Endothelial cell of umbilical vein (primary cell): ENCODE measurements at regions not wholly inside any gene's neighbourhood (a gene's known extent, or its start where the extent isn't known, plus 50 kb on each side); places are given as distances from the start of the nearest gene placed in this dataset.

Source experiments
- BruUV-seq: library from RNA; stranded (reverse); fragments of 400-500 nt; replicated peaks from 2 replicates; lab custom pipeline; 2021; lab: Mats Ljungman, UMichigan
- CTCF ChIA-PET: fragments of 300-600, 350-600 bp; sonication (Branson Sonifier 250); formaldehyde crosslinking; loops from one replicate; lab custom pipeline; 2021; ENCODE audit warnings: antibody characterized with exemption, inconsistent platforms; lab: Charles Lee
- POLR2A ChIA-PET: fragments of 300-600, 350-600 bp; sonication (Branson Sonifier 250); formaldehyde crosslinking; loops from one replicate; lab custom pipeline; 2021; ENCODE audit warnings: antibody characterized with exemption, inconsistent platforms; lab: Charles Lee
- DNase-seq: peaks from one replicate; pipeline ENCODE4 v3.0.0-alpha.2; 2011; ENCODE audit warnings: low read depth, low spot score
- FAIRE-seq: peaks from 2 replicates; lab custom pipeline; 2011; peaks lifted over from hg19 to GRCh38; lab: Jason Lieb, UNC
- H2AFZ ChIP-seq: 2 replicates; pipeline ENCODE4 v1.6.0; 2012; ENCODE audit warnings: low read depth, low read length, control low read depth, inconsistent platforms
- H3K27ac ChIP-seq: 2 replicates; pipeline ENCODE4 v1.5.1; 2011; ENCODE audit warnings: low read depth, mild to moderate bottlenecking, control low read depth, low read length, moderate library complexity; ENCODE audit not compliant: insufficient read depth
- H3K27me3 ChIP-seq, 2 experiments: 2 replicates each; pipeline versions ENCODE4 v1.6.0 to v1.6.1; 2011; ENCODE audit warnings: low read length in 2 of 2, mixed read lengths in 1 of 2; ENCODE audit not compliant: control insufficient read depth in 2 of 2, insufficient read depth in 2 of 2
- H3K36me3 ChIP-seq, 2 experiments: 2 replicates in 1 of 2; 3 replicates in 1 of 2; pipeline ENCODE4 v1.5.1; 2011; ENCODE audit warnings: low read length in 2 of 2, mild to moderate bottlenecking in 1 of 2, moderate library complexity in 1 of 2; ENCODE audit not compliant: control insufficient read depth in 2 of 2, insufficient read depth in 2 of 2; ENCODE audit errors: extremely low read depth in 1 of 2
- H3K4me1 ChIP-seq: 3 replicates; pipeline ENCODE4 v1.5.1; 2011; ENCODE audit warnings: mild to moderate bottlenecking, low read length; ENCODE audit not compliant: control insufficient read depth, insufficient read depth; ENCODE audit errors: extremely low read depth
- H3K4me2 ChIP-seq: 2 replicates; pipeline ENCODE4 v1.6.1; 2011; ENCODE audit warnings: low read length, control low read depth, mixed read lengths; ENCODE audit not compliant: insufficient read depth
- H3K4me3 ChIP-seq, 3 experiments: fragments of 200-600 bp in 1 of 3; sonication (generic), shearing (Covaris generic) in 1 of 3; replicated peaks in 1 of 3; 2 replicates each; pipeline ENCODE4 v1.5.1; 2011 to 2016; ENCODE audit warnings: control low read depth in 3 of 3, low read length in 3 of 3, mild to moderate bottlenecking in 2 of 3, inconsistent platforms in 1 of 3, low read depth in 1 of 3, moderate library complexity in 1 of 3; ENCODE audit not compliant: insufficient read depth in 1 of 3
- H3K79me2 ChIP-seq: 2 replicates; pipeline ENCODE4 v1.6.0; 2012; ENCODE audit warnings: low read length, inconsistent platforms; ENCODE audit not compliant: control insufficient read depth, insufficient read depth
- H3K9ac ChIP-seq: replicated peaks from 2 replicates; pipeline ENCODE3; 2011; ENCODE audit warnings: low read length, control low read depth; ENCODE audit not compliant: insufficient read depth; ENCODE audit errors: extremely low read depth
- H3K9me1 ChIP-seq: replicated peaks from 3 replicates; pipeline ENCODE4 v1.6.0; 2011; ENCODE audit warnings: mild to moderate bottlenecking, low read length; ENCODE audit not compliant: control insufficient read depth, insufficient read depth; ENCODE audit errors: extremely low read depth
- H3K9me3 ChIP-seq: replicated peaks from 2 replicates; pipeline ENCODE4 v1.5.1; 2012; ENCODE audit warnings: low read length, inconsistent platforms; ENCODE audit not compliant: control insufficient read depth, insufficient read depth
- H4K20me1 ChIP-seq: replicated peaks from 2 replicates; pipeline ENCODE3; 2011; ENCODE audit warnings: mild to moderate bottlenecking, low read length; ENCODE audit not compliant: control insufficient read depth, insufficient read depth; ENCODE audit errors: extremely low read depth
- CTCF ChIP-seq, 2 donors: IDR thresholded peaks; 1 replicate in 1 of 2; 2 replicates in 1 of 2; pipeline ENCODE4 v1.5.1; 2011; ENCODE audit warnings: low read length in 2 of 2, mild to moderate bottlenecking in 2 of 2, moderate library complexity in 2 of 2, control low read depth in 1 of 2, inconsistent platforms in 1 of 2, low read depth in 1 of 2; ENCODE audit not compliant: insufficient read depth in 1 of 2; ENCODE audit errors: extremely low read depth in 1 of 2
- EZH2 ChIP-seq: IDR thresholded peaks from 2 replicates; pipeline ENCODE4 v1.6.1; 2012; ENCODE audit warnings: borderline replicate concordance, low read depth, mild to moderate bottlenecking, moderate library complexity, low read length, inconsistent platforms; ENCODE audit not compliant: severe bottlenecking
- FOS ChIP-seq: IDR thresholded peaks from 2 replicates; pipeline ENCODE4 v1.6.1; 2011; ENCODE audit warnings: mild to moderate bottlenecking, low read length, moderate library complexity, borderline replicate concordance; ENCODE audit not compliant: insufficient read depth
- GATA2 ChIP-seq: IDR thresholded peaks from 2 replicates; pipeline ENCODE4 v1.7.0; 2011; ENCODE audit warnings: low read depth, mild to moderate bottlenecking, moderate library complexity, mixed read lengths, low read length; ENCODE audit not compliant: insufficient read length, insufficient read depth
- JUN ChIP-seq: IDR thresholded peaks from 2 replicates; pipeline ENCODE4 v1.6.1; 2011; ENCODE audit warnings: borderline replicate concordance, low read depth; ENCODE audit not compliant: insufficient read length, insufficient read depth
- MAX ChIP-seq: IDR thresholded peaks from 2 replicates; pipeline ENCODE4 v1.6.1; 2011; ENCODE audit not compliant: insufficient read depth, insufficient read length
- MYC ChIP-seq: IDR thresholded peaks from one replicate; pipeline ENCODE4 v1.6.1; 2011; ENCODE audit warnings: mild to moderate bottlenecking, low read depth, low read length
- POLR2A ChIP-seq: IDR thresholded peaks from 2 replicates; pipeline ENCODE4 v1.6.1; 2012; ENCODE audit warnings: low read depth, mild to moderate bottlenecking, control low read depth, low read length
- POLR2AphosphoS5 ChIP-seq: IDR thresholded peaks from 2 replicates; pipeline ENCODE4 v1.6.1; 2012; ENCODE audit warnings: low read depth, mild to moderate bottlenecking, control low read depth, low read length, moderate library complexity; ENCODE audit not compliant: insufficient read depth
- dilution Hi-C: fragments of 300-500 bp; cut with MboI; formaldehyde crosslinking; loops from one replicate; pipeline ENCODE4 v1.15.0; 2019; ENCODE audit warnings: low sequenced_read_pairs; ENCODE audit not compliant: extremely low pct_ligation_motif_present
- intact Hi-C: fragments of 100-400 bp; cut with micrococcal nuclease; formaldehyde crosslinking; loops from one replicate; pipeline ENCODE4 v1.10.0; 2022

GRCh38 chr10:84824525-84824924 is 496.1 kb downstream of the CCSER2 start:
- no peaks in the 10 kb centered on the region for H3K27me3 ChIP-seq
- no peak for TF ChIP-seq POLR2A
- TF ChIP-seq GATA2: no peak
- TF ChIP-seq JUN: no peak
- TF ChIP-seq EZH2: no peak
- TF ChIP-seq CTCF (IDR thresholded peaks at IDR 0.05; ENCODE audit: extremely low read depth in 1 of 2, insufficient read depth in 1 of 2, low read depth in 1 of 2, low read length in 2 of 2): no peak
- TF ChIP-seq POLR2AphosphoS5: no peak
- TF ChIP-seq MYC: no peak
- TF ChIP-seq FOS: no peak
- TF ChIP-seq MAX: no peak
- H3K79me2 ChIP-seq: no peaks in the 10 kb centered on the region
- intact Hi-C loops (no loop called here), dilution Hi-C loops (no loop called here)
- no peak overlapping the region for H3K4me3 ChIP-seq
- H3K4me2 ChIP-seq: no peak overlapping the region
- no peaks in the 10 kb centered on the region for H3K9me3 ChIP-seq
- ChIA-PET CTCF (no interaction called here), POLR2A (no interaction called here)
- BruUV-seq: no TSS peak
- no peaks in the 10 kb centered on the region for H3K4me1 ChIP-seq
- no peak overlapping the region for H3K9ac ChIP-seq
- H2AFZ ChIP-seq: no peak overlapping the region
- H3K36me3 ChIP-seq: no peaks in the 10 kb centered on the region
- H3K27ac ChIP-seq: no peak overlapping the region
- no peaks in the 10 kb centered on the region for H3K9me1 ChIP-seq
- H4K20me1 ChIP-seq: no peaks in the 10 kb centered on the region
- FAIRE-seq (no peak), DNase-seq (no peak)
